GM23248 (cell line): ENCODE measurements at regions not wholly inside any gene's neighbourhood (a gene's known extent, or its start where the extent isn't known, plus 50 kb on each side); places are given as distances from the start of the nearest gene placed in this dataset.

Experiments
- EZH2 ChIP-seq: fragments of 200-600 bp; sonication (generic); IDR thresholded peaks from 2 replicates; pipeline ENCODE4 v1.6.1; 2018; ENCODE audit warnings: antibody characterized with exemption, mild to moderate bottlenecking; ENCODE audit not compliant: insufficient read depth, poor library complexity, severe bottlenecking
- EZH2phosphoT487 ChIP-seq: fragments of 200-600 bp; sonication (generic); IDR thresholded peaks from 2 replicates; pipeline ENCODE4 v1.6.1; 2018; ENCODE audit warnings: antibody characterized with exemption, moderate library complexity, mild to moderate bottlenecking, low read depth; ENCODE audit not compliant: insufficient read depth

DNA sequence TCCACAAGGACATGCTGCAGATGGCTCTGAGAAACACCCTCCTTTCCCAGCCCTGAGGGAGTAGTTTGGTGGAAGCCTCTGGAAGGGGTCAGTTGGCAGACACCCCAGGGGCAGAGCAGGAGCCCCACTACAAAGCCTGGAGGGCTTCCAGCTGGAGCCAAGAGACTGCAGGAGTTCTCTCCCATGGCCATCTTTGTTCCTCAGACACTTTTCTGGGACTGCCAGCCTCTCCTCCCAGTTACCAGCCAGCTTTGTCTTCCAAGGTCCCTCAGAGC is 91.0 kb upstream of the PJA1 start:
- TF ChIP-seq EZH2 (no peak), EZH2phosphoT487 (no peak)
